ENCODE measurements at regions not wholly inside any gene's neighbourhood (a gene's known extent, or its start where the extent isn't known, plus 50 kb on each side); places are given as distances from the start of the nearest gene placed in this dataset.

GRCh38 chr10:62961951-62962523 lies 145.9 kb upstream of the EGR2 start:
- TF ChIP-seq CEBPB (IDR thresholded peaks at IDR 0.05; ENCODE audit: low read depth, low read length) (no peak), CTCF (conservative IDR thresholded peaks at IDR 0.05; ENCODE audit: low read depth, low read length) (no peak), BHLHE40 (IDR thresholded peaks at IDR 0.05; ENCODE audit: low read depth, low read length) (no peak), POLR2A (IDR thresholded peaks at IDR 0.05; ENCODE audit: low read depth, low read length) (no peak), MXI1 (IDR thresholded peaks at IDR 0.05; ENCODE audit: borderline replicate concordance, low read depth, low read length) (no peak)

Data from IMR-90 (cell line).